ENCODE measurements at regions not wholly inside any gene's neighbourhood (a gene's known extent, or its start where the extent isn't known, plus 50 kb on each side); places are given as distances from the start of the nearest gene placed in this dataset.
"Not testable (repeated sequence)": the region's sequence is repeated elsewhere in the genome, so short reads cannot be mapped to it uniquely, and the experiment has no call there.

- no peak for DNase-seq
These were observed 183.9 kb downstream of the MYRFL start for GRCh38 chr12:70008944-70009343.

GRCh38 chr12:70011353-70011752 is 186.3 kb downstream of the MYRFL start:
- DNase-seq, result no peak

GRCh38 chr12:70013016-70013415 is 188.0 kb downstream of the MYRFL start:
- not testable (repeated sequence) for DNase-seq

- no peak for DNase-seq
These were observed 203.5 kb downstream of the MYRFL start for GRCh38 chr12:70028515-70028914.

GRCh38 chr12:70028918-70029317 is 203.9 kb downstream of the MYRFL start:
- DNase-seq, result no peak

DNA sequence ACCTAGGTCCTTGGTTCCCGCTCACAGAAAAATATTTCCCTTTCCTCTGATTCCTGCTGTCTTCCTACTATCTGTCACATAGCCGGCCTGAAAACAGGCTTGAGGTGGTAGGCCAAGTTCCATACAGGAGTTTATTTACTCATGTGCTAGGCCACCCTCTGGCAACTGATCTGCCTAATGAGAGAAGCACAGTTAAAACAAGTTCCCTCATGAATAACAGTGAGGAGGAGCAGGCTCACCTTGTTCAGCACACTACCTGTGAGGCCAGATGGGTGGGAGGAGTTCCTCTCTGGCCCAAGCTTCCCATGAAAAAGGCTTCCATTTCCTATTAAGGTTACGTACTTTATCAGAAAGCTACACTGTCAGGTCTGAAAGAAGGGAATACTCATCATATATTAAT is 206.0 kb downstream of the MYRFL start:
- no peak for DNase-seq

DNA sequence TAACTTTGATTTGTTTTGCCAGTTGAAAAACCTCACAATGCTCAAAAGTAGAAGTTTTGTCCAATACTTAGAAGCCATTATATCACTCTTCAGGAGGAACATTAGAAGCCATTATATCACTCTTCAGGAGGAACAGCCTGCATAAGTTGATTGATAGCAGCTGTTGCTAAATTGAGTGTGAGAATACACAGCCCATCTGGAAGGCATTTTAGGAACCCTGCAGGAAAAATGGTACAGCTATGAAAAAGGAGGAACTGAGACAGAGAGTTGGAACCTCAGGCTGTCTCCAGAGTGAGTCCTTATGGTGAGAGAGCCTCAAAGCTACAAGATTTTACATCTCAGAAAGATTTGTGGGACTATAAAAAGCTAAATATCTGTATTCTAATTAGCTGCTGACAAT is 207.0 kb downstream of the MYRFL start:
- no peak for DNase-seq

- DNase-seq, result no peak
These were observed 208.3 kb downstream of the MYRFL start for GRCh38 chr12:70033310-70033709.

- no peak for DNase-seq
These were observed 203.1 kb upstream of the CNOT2 start for GRCh38 chr12:70040141-70040540.

- no peak for DNase-seq
These were observed 200.6 kb upstream of the CNOT2 start for GRCh38 chr12:70042675-70043074.

DNA sequence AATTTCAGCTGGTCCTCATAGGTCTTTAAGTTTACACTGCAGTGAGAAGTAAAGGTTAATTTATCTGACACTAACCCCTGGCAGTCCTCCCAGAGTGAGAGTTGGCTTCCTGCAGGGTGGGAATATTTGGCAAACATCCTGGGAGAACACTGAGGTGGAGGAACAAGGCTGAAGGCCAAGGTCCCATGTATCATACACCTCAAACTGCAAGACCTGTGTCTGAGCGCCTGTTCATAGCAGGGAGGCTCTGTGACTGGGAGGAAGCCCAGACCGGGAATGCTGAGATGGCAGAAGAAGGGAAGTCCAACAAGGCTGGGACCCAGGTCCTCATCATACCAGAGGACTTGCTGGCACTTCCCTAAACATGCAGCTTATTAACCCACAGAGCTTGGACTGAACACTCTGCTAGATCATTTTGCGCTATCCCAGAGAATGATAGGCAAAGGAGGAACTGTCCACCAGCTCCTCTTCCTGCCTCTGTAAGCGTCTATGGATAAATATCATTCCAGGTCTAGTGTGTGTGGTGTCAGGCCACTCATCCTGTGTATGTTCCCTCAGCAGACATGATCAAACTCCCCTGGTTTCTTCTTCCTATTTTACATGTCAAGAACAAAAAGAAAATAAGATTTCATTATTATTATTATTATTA is 199.6 kb upstream of the CNOT2 start:
- no peak for DNase-seq

GRCh38 chr12:70044167-70044566 is 199.1 kb upstream of the CNOT2 start:
- no peak for DNase-seq

GRCh38 chr12:70045036-70045435 is 198.2 kb upstream of the CNOT2 start:
- DNase-seq, result no peak

GRCh38 chr12:70045514-70045913 is 197.7 kb upstream of the CNOT2 start:
- no peak for DNase-seq

DNA sequence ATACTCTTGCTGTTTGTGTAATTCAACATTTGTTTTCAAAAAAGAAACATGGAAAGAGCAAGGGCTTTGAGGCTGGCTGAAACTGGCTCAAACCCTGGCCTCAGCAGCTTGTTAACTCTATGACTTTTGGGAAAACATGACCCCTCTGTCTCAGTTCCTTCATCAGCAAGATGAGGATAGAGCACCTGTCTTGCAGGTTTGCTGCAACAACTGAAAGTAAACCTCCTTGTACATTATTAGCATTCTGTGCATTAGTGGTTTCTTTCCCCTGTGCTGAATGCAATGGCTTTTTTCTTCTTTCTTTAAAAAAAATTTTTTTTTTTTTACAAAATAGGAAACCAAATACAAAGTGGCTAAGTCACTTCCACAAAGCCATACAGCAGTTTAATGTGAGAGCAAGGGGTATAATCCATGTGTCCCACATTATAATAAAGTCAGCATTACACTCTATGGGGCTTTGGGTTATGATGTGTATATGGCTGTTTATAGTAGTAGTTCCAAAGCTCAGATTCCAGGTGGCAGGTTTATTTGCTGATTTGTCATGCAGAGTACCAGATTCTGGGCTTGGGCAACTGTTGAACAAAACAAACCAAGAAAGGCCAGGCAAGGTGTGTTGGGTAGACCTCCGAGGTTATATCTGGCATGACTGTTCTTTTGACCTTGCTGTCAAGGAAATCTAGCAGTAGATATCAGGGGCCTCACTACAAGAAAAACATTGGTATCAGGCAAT is 194.5 kb upstream of the CNOT2 start:
- no peak for DNase-seq

DNA sequence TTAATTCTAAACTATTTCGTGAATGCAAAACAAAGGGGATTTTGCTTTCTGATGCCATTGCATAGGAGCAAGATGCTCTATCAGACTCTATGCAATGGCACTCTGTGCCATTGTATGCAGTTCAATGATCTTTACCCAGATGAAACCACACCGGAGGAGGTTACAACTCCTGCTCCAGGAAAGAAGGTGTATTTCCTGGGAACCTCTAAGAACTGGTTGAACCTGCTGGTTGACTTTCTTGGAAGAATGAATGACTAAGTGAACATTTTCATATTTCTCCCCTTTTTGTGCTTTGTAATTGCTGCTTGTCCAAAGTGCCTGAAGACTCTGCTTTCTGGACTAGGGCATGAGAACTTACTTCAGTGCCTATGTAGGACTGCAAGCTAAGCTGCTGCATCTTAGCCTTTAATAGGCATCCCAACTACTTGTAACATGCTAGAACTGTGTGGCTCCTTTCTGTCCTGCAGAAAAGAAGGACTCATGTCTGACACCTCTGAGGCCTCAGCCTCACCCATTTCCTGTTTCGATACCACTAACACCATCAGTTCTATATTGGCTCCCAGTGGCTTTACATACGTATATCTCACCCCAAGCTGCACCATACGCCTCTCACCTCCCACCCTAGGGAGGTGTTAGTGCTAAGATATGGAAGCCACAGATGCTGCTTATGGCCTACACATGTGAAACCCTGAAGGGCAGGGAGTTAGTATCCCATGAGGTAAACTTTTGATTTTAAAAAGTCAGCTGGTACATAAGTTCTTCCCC is 193.5 kb upstream of the CNOT2 start:
- peak in 1 of 5 donors; percentile 78 for DNase-seq

DNA sequence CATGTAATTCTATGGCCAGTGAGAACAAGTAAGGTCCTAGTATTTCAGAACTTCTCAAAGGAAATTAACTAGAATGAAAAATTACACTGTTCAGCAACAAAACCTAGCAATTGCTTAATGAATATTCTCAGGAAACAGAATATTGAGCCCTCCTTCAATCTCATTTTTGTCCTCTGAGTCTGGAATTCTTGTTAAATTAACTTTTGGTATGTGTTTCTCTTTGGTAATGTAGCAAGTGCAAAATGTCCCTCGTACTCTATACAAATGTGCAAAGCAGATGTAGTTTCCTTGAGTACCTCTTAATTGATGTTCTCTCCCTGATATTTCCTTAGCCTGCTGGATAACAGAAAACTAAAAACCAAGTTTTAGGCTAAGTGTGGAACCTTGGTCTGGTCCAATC is 190.8 kb upstream of the CNOT2 start:
- DNase-seq, result no peak

DNA sequence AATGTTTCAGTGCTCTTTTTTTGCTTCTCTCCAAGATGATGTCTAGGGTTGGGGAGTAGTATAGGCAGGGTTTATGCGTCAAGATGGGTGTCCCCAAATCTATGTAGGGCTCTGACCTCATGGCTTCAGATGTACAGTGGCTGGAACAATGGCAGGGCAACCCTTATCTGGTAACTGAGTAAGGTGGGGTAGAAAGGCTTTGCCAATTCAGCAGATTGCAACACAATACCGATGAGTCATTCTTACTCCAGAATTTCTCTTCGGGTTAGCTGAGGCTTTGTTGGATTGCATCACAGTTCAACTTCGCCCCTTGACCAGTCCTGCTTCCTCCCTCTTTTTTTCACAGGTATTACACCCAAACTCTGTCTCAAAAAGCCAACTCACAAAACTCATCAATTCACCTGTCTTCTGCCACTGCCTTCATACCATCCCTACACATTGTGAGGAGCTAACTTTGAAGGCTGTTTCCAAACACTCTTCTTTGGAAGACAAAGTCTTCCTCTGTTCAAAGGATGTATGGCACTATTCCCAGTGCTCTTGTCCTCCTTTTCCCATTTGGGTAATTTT is 190.2 kb upstream of the CNOT2 start:
- DNase-seq, result no peak

DNA sequence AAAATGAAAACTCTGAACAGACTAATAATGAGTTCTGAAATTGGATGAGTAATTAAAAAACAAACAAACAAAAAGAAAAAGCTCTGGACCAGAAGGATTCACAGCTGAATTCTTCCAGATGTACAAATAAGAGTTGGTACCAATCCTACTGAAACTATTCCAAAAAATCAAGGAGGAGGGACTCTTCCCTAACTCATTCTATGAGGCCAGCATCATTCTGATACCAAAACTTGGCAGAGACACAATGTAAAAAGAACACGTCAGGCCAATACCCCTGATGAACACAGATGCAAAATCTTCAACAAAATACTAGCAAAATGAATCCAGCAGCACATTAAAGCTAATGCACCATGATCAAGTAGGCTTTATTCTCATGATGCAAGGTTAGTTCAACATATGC is 183.9 kb upstream of the CNOT2 start:
- no peak for DNase-seq

GRCh38 chr12:70060634-70061033 is 182.6 kb upstream of the CNOT2 start:
- no peak for DNase-seq

DNA sequence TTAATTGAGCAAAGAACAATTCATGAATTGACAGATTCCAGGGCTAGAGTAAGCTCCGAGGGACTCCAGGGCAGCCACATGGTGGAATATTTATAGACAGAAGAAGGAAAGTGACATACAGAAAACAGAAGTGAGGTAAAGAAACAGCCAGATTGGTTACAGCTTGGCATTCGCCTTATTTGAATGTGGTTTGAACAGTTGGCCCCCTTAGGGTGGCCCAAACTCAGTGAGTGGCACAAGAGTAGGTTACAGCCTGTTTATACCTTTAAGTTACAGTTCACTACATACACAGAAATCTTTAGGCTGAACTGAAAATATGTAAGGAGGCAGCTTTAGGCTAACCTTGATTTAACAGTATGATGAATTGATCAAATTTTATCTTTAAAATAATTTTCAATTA is 174.5 kb upstream of the CNOT2 start:
- no peak for DNase-seq

DNA sequence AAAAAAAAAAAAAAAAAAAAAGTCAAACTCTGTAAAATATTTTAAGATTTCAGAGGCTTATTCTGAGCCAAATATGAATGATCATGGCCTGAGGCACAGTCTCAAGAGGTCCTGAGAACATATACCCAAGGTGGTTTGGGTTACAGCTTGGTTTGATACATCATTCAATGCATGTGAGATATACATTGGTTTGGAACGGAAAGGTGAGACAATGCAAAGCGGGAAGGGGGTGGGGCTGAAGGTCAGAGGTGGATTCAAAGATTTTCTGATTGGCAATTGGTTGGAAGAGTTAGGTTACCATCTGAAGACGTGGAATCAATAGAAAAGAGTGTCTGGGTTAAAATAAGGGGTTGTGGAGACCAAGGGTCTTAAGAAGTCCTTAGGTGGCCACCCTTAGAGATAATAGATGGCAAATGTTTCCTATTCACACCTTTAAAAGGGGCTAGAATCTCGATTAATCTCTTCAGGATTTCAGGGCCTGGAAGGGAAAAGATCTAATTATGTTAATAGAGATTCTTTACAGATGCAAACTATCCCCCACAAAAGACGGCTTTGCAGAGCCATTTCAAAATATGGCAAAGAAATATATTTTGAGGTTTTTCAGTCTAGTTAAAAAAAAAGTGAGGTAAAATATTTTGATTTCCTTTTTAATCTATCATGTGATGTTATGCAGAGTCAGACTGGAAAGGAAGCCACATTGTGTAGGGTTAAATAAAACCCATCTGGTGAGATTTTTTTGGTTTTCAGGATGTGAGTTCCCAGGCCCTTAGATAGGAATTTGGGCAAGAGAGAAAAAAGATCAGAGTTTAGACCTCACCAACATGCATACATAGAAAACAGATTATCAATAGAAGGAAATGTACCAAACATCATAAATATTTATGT is 173.8 kb upstream of the CNOT2 start:
- DNase-seq, result no peak
